ENCODE measurements at regions not wholly inside any gene's neighbourhood (a gene's known extent, or its start where the extent isn't known, plus 50 kb on each side); places are given as distances from the start of the nearest gene placed in this dataset.

- no peak for DNase-seq (ENCODE audit: extremely low spot score)
- Histone ChIP-seq H3K36me3 (no peaks in the 10 kb centered on the region), H3K9me3 (peaks cover 0 to 11% (median 2%) of the 10 kb centered on the region in 4 donors), H3K27ac (replicated peaks in 1 of 4) (no peak overlapping the region), H3K4me3 (no peak overlapping the region), H3K27me3 (no peaks in the 10 kb centered on the region), H3K4me1 (no peaks in the 10 kb centered on the region)
- intact Hi-C loops (cut with DNase I): no loop called here
- 77% methylated on average over 1 of the region's 1 CpG for WGBS
- TF ChIP-seq POLR2AphosphoS5 (IDR thresholded peaks at IDR 0.05) (no peak), CTCF (IDR thresholded peaks at IDR 0.05) (no peak), POLR2A (IDR thresholded peaks at IDR 0.05; ENCODE audit: low read depth) (no peak), EP300 (IDR thresholded peaks at IDR 0.05) (no peak)
Measured at GRCh38 chr6:102501615-102502014, 1108.1 kb downstream of the GRIK2 start.

- no peak for DNase-seq (ENCODE audit: extremely low spot score)
- no peaks in the 10 kb centered on the region for H3K36me3 ChIP-seq
- H3K4me1 ChIP-seq: no peaks in the 10 kb centered on the region
- no peak overlapping the region for H3K4me3 ChIP-seq
- no peak for TF ChIP-seq EP300 (IDR thresholded peaks at IDR 0.05)
- TF ChIP-seq POLR2A (IDR thresholded peaks at IDR 0.05; ENCODE audit: low read depth): no peak
- TF ChIP-seq CTCF (IDR thresholded peaks at IDR 0.05): no peak
- TF ChIP-seq POLR2AphosphoS5 (IDR thresholded peaks at IDR 0.05): no peak
- WGBS: 85% methylated on average over 1 of the region's 1 CpG
- no peaks in the 10 kb centered on the region for H3K27me3 ChIP-seq
- no peak overlapping the region for H3K27ac ChIP-seq (replicated peaks in 1 of 4)
- H3K9me3 ChIP-seq: no peaks in the 10 kb centered on the region
- intact Hi-C loops (cut with DNase I): no loop called here
Measured at GRCh38 chr6:102494808-102495207, 1101.3 kb downstream of the GRIK2 start.

- DNase-seq (ENCODE audit: extremely low spot score): no peak
- no peak overlapping the region for H3K27ac ChIP-seq (replicated peaks in 1 of 4)
- no peaks in the 10 kb centered on the region for H3K4me1 ChIP-seq
- TF ChIP-seq EP300 (IDR thresholded peaks at IDR 0.05) (no peak), CTCF (IDR thresholded peaks at IDR 0.05) (no peak), POLR2A (IDR thresholded peaks at IDR 0.05; ENCODE audit: low read depth) (no peak), POLR2AphosphoS5 (IDR thresholded peaks at IDR 0.05) (no peak)
- no peak overlapping the region for H3K4me3 ChIP-seq
- WGBS: 94% methylated on average over 4 of the region's 4 CpGs
- no peaks in the 10 kb centered on the region for H3K9me3 ChIP-seq
- H3K36me3 ChIP-seq: no peaks in the 10 kb centered on the region
- no peaks in the 10 kb centered on the region for H3K27me3 ChIP-seq
- intact Hi-C loops (cut with DNase I): no loop called here
Measured at GRCh38 chr6:102493485-102493884, 1100.0 kb downstream of the GRIK2 start.

GRCh38 chr6:102488729-102489128 lies 1095.2 kb downstream of the GRIK2 start:
- Histone ChIP-seq H3K4me1 (no peaks in the 10 kb centered on the region), H3K27ac (replicated peaks in 1 of 4) (no peak overlapping the region), H3K27me3 (no peaks in the 10 kb centered on the region), H3K36me3 (no peaks in the 10 kb centered on the region), H3K9me3 (no peaks in the 10 kb centered on the region), H3K4me3 (no peak overlapping the region)
- no peak for DNase-seq (ENCODE audit: extremely low spot score)
- 84% methylated on average over 2 of the region's 2 CpGs for WGBS
- TF ChIP-seq CTCF (IDR thresholded peaks at IDR 0.05) (no peak), EP300 (IDR thresholded peaks at IDR 0.05) (no peak), POLR2AphosphoS5 (IDR thresholded peaks at IDR 0.05) (no peak), POLR2A (IDR thresholded peaks at IDR 0.05; ENCODE audit: low read depth) (no peak)
- intact Hi-C loops (cut with DNase I): no loop called here

GRCh38 chr6:102485480-102485879 lies 1092.0 kb downstream of the GRIK2 start:
- H3K36me3 ChIP-seq: no peaks in the 10 kb centered on the region
- no peak for DNase-seq (ENCODE audit: extremely low spot score)
- H3K9me3 ChIP-seq: no peaks in the 10 kb centered on the region
- no peaks in the 10 kb centered on the region for H3K4me1 ChIP-seq
- H3K27ac ChIP-seq (replicated peaks in 1 of 4): no peak overlapping the region
- WGBS: 72% methylated on average over 1 of the region's 1 CpG
- H3K27me3 ChIP-seq: no peaks in the 10 kb centered on the region
- TF ChIP-seq POLR2A (IDR thresholded peaks at IDR 0.05; ENCODE audit: low read depth) (no peak), POLR2AphosphoS5 (IDR thresholded peaks at IDR 0.05) (no peak), CTCF (IDR thresholded peaks at IDR 0.05) (no peak), EP300 (IDR thresholded peaks at IDR 0.05) (no peak)
- H3K4me3 ChIP-seq: no peak overlapping the region
- intact Hi-C loops (cut with DNase I): no loop called here

All from esophagus muscularis mucosa (tissue), 4 donors.